ENCODE measurements at regions not wholly inside any gene's neighbourhood (a gene's known extent, or its start where the extent isn't known, plus 50 kb on each side); places are given as distances from the start of the nearest gene placed in this dataset.

DNA sequence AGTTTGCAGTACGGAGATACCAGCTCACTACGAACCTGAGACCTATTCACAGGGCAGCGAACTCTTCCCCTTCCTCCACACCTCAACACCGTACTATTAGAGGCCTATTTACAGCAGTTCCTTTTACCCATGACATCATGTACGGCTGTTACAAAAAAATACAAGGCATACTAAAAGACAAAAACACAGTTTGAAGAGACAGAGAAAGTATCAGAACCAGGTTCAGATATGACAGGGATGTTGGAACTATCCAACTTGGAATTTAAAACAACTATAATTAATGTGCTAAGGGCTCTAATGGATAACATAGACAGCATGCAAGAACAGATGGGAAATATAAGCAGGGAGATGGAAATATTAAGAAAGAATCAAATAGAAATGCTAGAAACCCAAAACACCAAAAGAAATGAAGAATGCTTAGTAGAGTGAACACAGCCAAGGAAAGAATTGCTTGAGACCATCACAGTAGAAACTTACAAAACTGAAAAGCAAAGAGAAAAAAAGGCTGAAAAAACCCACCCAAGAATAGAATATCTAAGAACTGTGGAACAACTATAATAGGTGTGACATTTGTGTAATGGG lies 99.2 kb upstream of the ZNF521 start:
- TF ChIP-seq, protein P1, sequence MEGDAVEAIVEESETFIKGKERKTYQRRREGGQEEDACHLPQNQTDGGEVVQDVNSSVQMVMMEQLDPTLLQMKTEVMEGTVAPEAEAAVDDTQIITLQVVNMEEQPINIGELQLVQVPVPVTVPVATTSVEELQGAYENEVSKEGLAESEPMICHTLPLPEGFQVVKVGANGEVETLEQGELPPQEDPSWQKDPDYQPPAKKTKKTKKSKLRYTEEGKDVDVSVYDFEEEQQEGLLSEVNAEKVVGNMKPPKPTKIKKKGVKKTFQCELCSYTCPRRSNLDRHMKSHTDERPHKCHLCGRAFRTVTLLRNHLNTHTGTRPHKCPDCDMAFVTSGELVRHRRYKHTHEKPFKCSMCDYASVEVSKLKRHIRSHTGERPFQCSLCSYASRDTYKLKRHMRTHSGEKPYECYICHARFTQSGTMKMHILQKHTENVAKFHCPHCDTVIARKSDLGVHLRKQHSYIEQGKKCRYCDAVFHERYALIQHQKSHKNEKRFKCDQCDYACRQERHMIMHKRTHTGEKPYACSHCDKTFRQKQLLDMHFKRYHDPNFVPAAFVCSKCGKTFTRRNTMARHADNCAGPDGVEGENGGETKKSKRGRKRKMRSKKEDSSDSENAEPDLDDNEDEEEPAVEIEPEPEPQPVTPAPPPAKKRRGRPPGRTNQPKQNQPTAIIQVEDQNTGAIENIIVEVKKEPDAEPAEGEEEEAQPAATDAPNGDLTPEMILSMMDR (IDR thresholded peaks at IDR 0.05 in 2 of 3, conservative IDR thresholded peaks at IDR 0.05 in 1 of 3; ENCODE audit: borderline replicate concordance in 1 of 3, insufficient read depth in 1 of 3, low read depth in 2 of 3, low read length in 2 of 3): no peak
- TF ChIP-seq RAD21 (IDR thresholded peaks at IDR 0.05; ENCODE audit: low read depth): no peak
- no peak for TF ChIP-seq POLR2A (IDR thresholded peaks at IDR 0.05; ENCODE audit: borderline replicate concordance, extremely low read depth, insufficient read depth, insufficient read length)
- no peak for TF ChIP-seq FOSL1 (IDR thresholded peaks at IDR 0.05; ENCODE audit: low read depth)
- no peak for TF ChIP-seq REST (IDR thresholded peaks at IDR 0.05; ENCODE audit: low read depth)
- no peak for TF ChIP-seq SRF (IDR thresholded peaks at IDR 0.05; ENCODE audit: low read depth)
- TF ChIP-seq EZH2 (IDR thresholded peaks at IDR 0.05): no peak
- no peak for TF ChIP-seq CBX3 (IDR thresholded peaks at IDR 0.05; ENCODE audit: low read depth)
- no peak for TF ChIP-seq EGR1 (IDR thresholded peaks at IDR 0.05; ENCODE audit: low read depth)

Data from HCT116 (cell line).